ENCODE measurements at regions not wholly inside any gene's neighbourhood (a gene's known extent, or its start where the extent isn't known, plus 50 kb on each side); places are given as distances from the start of the nearest gene placed in this dataset.
"Not testable (repeated sequence)": the region's sequence is repeated elsewhere in the genome, so short reads cannot be mapped to it uniquely, and the experiment has no call there.

GRCh38 chr15:66968806-66969596 is 96.4 kb upstream of the SMAD3 start:
- H3K4me1 Mint-ChIP-seq (ENCODE audit: low read depth), result no peaks in the 10 kb centered on the region
- no peak for TF ChIP-seq CTCF (IDR thresholded peaks at IDR 0.05)
- H3K9me3 Mint-ChIP-seq (ENCODE audit: low read depth), result no peaks in the 10 kb centered on the region
- no peak for DNase-seq (ENCODE audit: low spot score)
- no peak overlapping the region for H3K4me3 Mint-ChIP-seq (ENCODE audit: unreplicated experiment)
- H3K27me3 Mint-ChIP-seq (ENCODE audit: low read depth), result no peaks in the 10 kb centered on the region
- H3K27ac Mint-ChIP-seq (ENCODE audit: unreplicated experiment), result no peak overlapping the region
- H3K36me3 Mint-ChIP-seq (ENCODE audit: low read depth), result no peaks in the 10 kb centered on the region

DNA sequence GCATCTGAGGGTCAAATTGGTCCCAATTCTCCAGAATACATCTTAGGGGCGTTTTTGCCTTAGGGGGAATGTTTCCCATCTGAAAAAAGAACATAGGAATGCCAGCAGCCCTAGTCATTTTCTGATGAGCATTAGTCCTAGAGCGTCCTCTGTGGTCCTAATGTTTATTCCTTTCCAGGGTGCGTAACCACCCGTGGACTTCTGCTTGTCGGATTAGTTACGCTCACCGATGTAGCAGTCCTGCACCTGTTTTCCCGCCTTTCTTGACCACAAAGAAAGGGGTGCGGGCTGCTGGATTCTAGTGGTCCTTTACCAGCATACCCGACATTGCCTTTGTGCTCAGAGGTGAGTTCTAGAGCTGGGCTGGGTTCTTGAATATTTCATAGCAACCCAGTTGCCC is 91.3 kb upstream of the SMAD3 start:
- H3K27ac Mint-ChIP-seq (ENCODE audit: unreplicated experiment); DNase-seq (ENCODE audit: low spot score); H3K36me3 Mint-ChIP-seq (ENCODE audit: low read depth); H3K4me1 Mint-ChIP-seq (ENCODE audit: low read depth); H3K9me3 Mint-ChIP-seq (ENCODE audit: low read depth); H3K27me3 Mint-ChIP-seq (ENCODE audit: low read depth); H3K4me3 Mint-ChIP-seq (ENCODE audit: unreplicated experiment): not testable (repeated sequence)

GRCh38 chr15:66976106-66976640 is 89.2 kb upstream of the SMAD3 start:
- not testable (repeated sequence) for H3K36me3 Mint-ChIP-seq (ENCODE audit: low read depth)

GRCh38 chr15:66980326-66980725 is 85.1 kb upstream of the SMAD3 start:
- peaks cover 19% of the 10 kb centered on the region for H3K4me1 Mint-ChIP-seq (ENCODE audit: low read depth)
- DNase-seq (ENCODE audit: low spot score); H3K36me3 Mint-ChIP-seq (ENCODE audit: low read depth); H3K4me3 Mint-ChIP-seq (ENCODE audit: unreplicated experiment); H3K27me3 Mint-ChIP-seq (ENCODE audit: low read depth); H3K9me3 Mint-ChIP-seq (ENCODE audit: low read depth); H3K27ac Mint-ChIP-seq (ENCODE audit: unreplicated experiment): not testable (repeated sequence)

More at GRCh38 chr15:66976106-66976640, 89.2 kb upstream of the SMAD3 start:
- not testable (repeated sequence) for H3K27ac Mint-ChIP-seq (ENCODE audit: unreplicated experiment); H3K9me3 Mint-ChIP-seq (ENCODE audit: low read depth); H3K4me3 Mint-ChIP-seq (ENCODE audit: unreplicated experiment); H3K4me1 Mint-ChIP-seq (ENCODE audit: low read depth); DNase-seq (ENCODE audit: low spot score); H3K27me3 Mint-ChIP-seq (ENCODE audit: low read depth)
- TF ChIP-seq CTCF (IDR thresholded peaks at IDR 0.05), result peak; percentile 27

- H3K27ac Mint-ChIP-seq (ENCODE audit: unreplicated experiment), result no peak overlapping the region
- H3K9me3 Mint-ChIP-seq (ENCODE audit: low read depth), result peaks cover 6% of the 10 kb centered on the region
- no peak overlapping the region for H3K4me3 Mint-ChIP-seq (ENCODE audit: unreplicated experiment)
- no peak for TF ChIP-seq CTCF (IDR thresholded peaks at IDR 0.05)
- H3K4me1 Mint-ChIP-seq (ENCODE audit: low read depth), result peaks cover 19% of the 10 kb centered on the region
- no peak for DNase-seq (ENCODE audit: low spot score)
- no peaks in the 10 kb centered on the region for H3K27me3 Mint-ChIP-seq (ENCODE audit: low read depth)
- peaks cover 1% of the 10 kb centered on the region for H3K36me3 Mint-ChIP-seq (ENCODE audit: low read depth)
Observed at GRCh38 chr15:66981771-66982170, 83.6 kb upstream of the SMAD3 start.

- no peak overlapping the region for H3K4me3 Mint-ChIP-seq (ENCODE audit: unreplicated experiment)
- no peak for DNase-seq (ENCODE audit: low spot score)
- peaks cover 6% of the 10 kb centered on the region for H3K9me3 Mint-ChIP-seq (ENCODE audit: low read depth)
- H3K27me3 Mint-ChIP-seq (ENCODE audit: low read depth), result no peaks in the 10 kb centered on the region
- H3K4me1 Mint-ChIP-seq (ENCODE audit: low read depth), result peaks cover 19% of the 10 kb centered on the region
- H3K27ac Mint-ChIP-seq (ENCODE audit: unreplicated experiment), result no peak overlapping the region
- peaks cover 1% of the 10 kb centered on the region for H3K36me3 Mint-ChIP-seq (ENCODE audit: low read depth)
- TF ChIP-seq CTCF (IDR thresholded peaks at IDR 0.05), result no peak
Observed at GRCh38 chr15:66982250-66982649, 83.2 kb upstream of the SMAD3 start.
